Neural progenitor cell (in vitro differentiated cells): ENCODE measurements at regions not wholly inside any gene's neighbourhood (a gene's known extent, or its start where the extent isn't known, plus 50 kb on each side); places are given as distances from the start of the nearest gene placed in this dataset.

Experiments used
- DNase-seq: peaks from one replicate; pipeline ENCODE4 v3.0.0-alpha.2; 2016; ENCODE audit warnings: low spot score
- H2AFZ ChIP-seq: fragments of 200-600 bp; sonication (generic); replicated peaks from 2 replicates; pipeline ENCODE4 v1.6.1; 2016; ENCODE audit warnings: antibody characterized with exemption
- H3F3A ChIP-seq: fragments of 200-600 bp; sonication (generic); 2 replicates; pipeline ENCODE4 v1.6.1; 2016; ENCODE audit warnings: antibody characterized with exemption, low read depth
- H3K27ac ChIP-seq: fragments of 200-600 bp; sonication (generic); 2 replicates; pipeline ENCODE4 v1.5.1; 2016; ENCODE audit warnings: mild to moderate bottlenecking
- H3K27me3 ChIP-seq: fragments of 200-600 bp; sonication (generic); 2 replicates; pipeline ENCODE4 v1.6.1; 2016; ENCODE audit warnings: mild to moderate bottlenecking, moderate library complexity
- H3K36me3 ChIP-seq: fragments of 200-600 bp; sonication (generic); 2 replicates; pipeline ENCODE4 v1.5.1; 2016
- H3K4me1 ChIP-seq: fragments of 200-600 bp; sonication (generic); 2 replicates; pipeline ENCODE4 v1.6.1; 2016; ENCODE audit warnings: mixed run types
- H3K4me2 ChIP-seq: fragments of 200-600 bp; sonication (generic); 2 replicates; pipeline ENCODE4 v1.6.1; 2016
- H3K4me3 ChIP-seq: fragments of 200-600 bp; sonication (generic); 2 replicates; pipeline ENCODE4 v1.5.1; 2016
- H3K79me2 ChIP-seq: fragments of 200-600 bp; sonication (generic); 2 replicates; pipeline ENCODE4 v1.6.1; 2016; ENCODE audit warnings: low read depth
- H3K9ac ChIP-seq: fragments of 200-600 bp; sonication (generic); 2 replicates; pipeline ENCODE4 v1.6.1; 2016
- H3K9me3 ChIP-seq: fragments of 200-600 bp; sonication (generic); 2 replicates; pipeline ENCODE4 v1.5.1; 2016; ENCODE audit warnings: low read depth
- H4K20me1 ChIP-seq: fragments of 200-600 bp; sonication (generic); 2 replicates; pipeline ENCODE4 v1.6.1; 2016; ENCODE audit warnings: low read depth
- H3K27ac Mint-ChIP-seq: 3 replicates; pipeline ENCODE4 v1.8.0; 2021; ENCODE audit warnings: mixed read lengths
- H3K27me3 Mint-ChIP-seq: 2 replicates; pipeline ENCODE4 v1.8.0; 2022; ENCODE audit warnings: low read depth, mild to moderate bottlenecking, inconsistent platforms, moderate library complexity, mixed read lengths; ENCODE audit not compliant: insufficient read depth
- H3K36me3 Mint-ChIP-seq: 3 replicates; pipeline ENCODE4 v1.8.0; 2021; ENCODE audit warnings: mixed read lengths
- H3K4me1 Mint-ChIP-seq: 3 replicates; pipeline ENCODE4 v1.8.0; 2021; ENCODE audit warnings: mixed read lengths
- H3K4me3 Mint-ChIP-seq: 3 replicates; pipeline ENCODE4 v1.8.0; 2021; ENCODE audit warnings: mild to moderate bottlenecking, moderate library complexity, mixed read lengths
- H3K9me3 Mint-ChIP-seq: 3 replicates; pipeline ENCODE4 v1.8.0; 2020; ENCODE audit warnings: mixed read lengths
- EZH2 ChIP-seq: fragments of 200-600 bp; sonication (generic); IDR thresholded peaks from 2 replicates; pipeline ENCODE4 v1.6.1; 2017; ENCODE audit warnings: antibody characterized with exemption, mild to moderate bottlenecking, moderate library complexity
- EZH2phosphoT487 ChIP-seq: fragments of 200-600 bp; sonication (generic); IDR thresholded peaks from 2 replicates; pipeline ENCODE4 v1.6.1; 2017; ENCODE audit warnings: antibody characterized with exemption
- TF ChIP-seq, protein P1 (sequence below): fragments of 200-600 bp; sonication (generic); IDR thresholded peaks from 2 replicates; pipeline ENCODE4 v1.5.1; 2017; ENCODE audit warnings: antibody characterized with exemption, mild to moderate bottlenecking

DNA sequence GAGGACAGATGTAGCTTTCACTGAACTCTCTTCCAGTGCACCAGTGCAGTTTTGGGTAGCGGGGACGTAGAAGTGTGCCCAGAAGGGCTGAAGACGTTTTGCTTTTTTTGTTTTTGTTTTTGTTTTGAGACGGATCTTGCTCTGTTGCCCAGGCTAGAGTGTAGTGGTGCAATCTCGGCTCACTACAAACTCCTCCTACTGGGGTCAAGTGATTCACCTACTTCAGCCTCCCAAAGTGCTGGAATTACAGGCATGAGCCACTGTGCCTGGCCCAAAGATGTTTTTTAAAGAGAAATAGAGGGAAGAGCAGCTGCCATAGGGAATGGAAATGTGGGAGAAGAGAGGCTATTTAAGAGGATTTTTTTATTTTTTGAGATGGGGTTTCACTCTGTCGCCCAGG, 74.4 kb upstream of the ACSL1 start:
- Histone ChIP-seq H3K27me3 (no peaks in the 10 kb centered on the region), H3K27ac (no peak overlapping the region), H3K9ac (no peak overlapping the region), H4K20me1 (no peaks in the 10 kb centered on the region), H3K4me2 (no peak overlapping the region), H3K79me2 (no peaks in the 10 kb centered on the region), H3K4me3 (no peak overlapping the region), H2AFZ (no peak overlapping the region), H3F3A (no peaks in the 10 kb centered on the region), H3K4me1 (no peaks in the 10 kb centered on the region), H3K9me3 (no peaks in the 10 kb centered on the region), H3K36me3 (no peaks in the 10 kb centered on the region)
- TF ChIP-seq, protein P1, sequence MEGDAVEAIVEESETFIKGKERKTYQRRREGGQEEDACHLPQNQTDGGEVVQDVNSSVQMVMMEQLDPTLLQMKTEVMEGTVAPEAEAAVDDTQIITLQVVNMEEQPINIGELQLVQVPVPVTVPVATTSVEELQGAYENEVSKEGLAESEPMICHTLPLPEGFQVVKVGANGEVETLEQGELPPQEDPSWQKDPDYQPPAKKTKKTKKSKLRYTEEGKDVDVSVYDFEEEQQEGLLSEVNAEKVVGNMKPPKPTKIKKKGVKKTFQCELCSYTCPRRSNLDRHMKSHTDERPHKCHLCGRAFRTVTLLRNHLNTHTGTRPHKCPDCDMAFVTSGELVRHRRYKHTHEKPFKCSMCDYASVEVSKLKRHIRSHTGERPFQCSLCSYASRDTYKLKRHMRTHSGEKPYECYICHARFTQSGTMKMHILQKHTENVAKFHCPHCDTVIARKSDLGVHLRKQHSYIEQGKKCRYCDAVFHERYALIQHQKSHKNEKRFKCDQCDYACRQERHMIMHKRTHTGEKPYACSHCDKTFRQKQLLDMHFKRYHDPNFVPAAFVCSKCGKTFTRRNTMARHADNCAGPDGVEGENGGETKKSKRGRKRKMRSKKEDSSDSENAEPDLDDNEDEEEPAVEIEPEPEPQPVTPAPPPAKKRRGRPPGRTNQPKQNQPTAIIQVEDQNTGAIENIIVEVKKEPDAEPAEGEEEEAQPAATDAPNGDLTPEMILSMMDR = no peak
- TF ChIP-seq EZH2phosphoT487 = no peak
- TF ChIP-seq EZH2 = no peak
- no peak overlapping the region for H3K4me3 Mint-ChIP-seq
- peaks cover 5% of the 10 kb centered on the region for H3K4me1 Mint-ChIP-seq
- peaks cover 4% of the 10 kb centered on the region for H3K9me3 Mint-ChIP-seq
- peaks cover 4% of the 10 kb centered on the region for H3K27me3 Mint-ChIP-seq
- DNase-seq = no peak
- no peaks in the 10 kb centered on the region for H3K36me3 Mint-ChIP-seq
- H3K27ac Mint-ChIP-seq = peak overlapping the region; percentile 26

DNA sequence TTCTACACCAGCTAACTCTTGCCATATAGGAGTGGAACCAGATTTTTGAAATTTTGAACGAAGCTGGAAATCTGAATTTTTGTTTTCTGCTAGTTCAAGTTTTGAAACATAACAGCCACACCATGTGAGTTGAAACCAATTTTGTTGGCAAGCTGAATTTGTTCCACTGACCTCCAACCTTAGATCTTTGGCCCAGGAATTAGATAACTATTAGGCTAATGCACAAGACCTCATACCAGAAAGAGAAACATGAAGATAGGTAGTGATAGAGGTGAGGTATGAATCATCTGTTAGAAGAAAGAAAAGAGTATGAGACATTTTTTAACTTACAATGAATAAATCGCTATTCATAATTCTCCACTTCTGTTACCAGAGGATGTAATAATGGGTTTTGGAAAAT, 76.8 kb upstream of the ACSL1 start:
- no peaks in the 10 kb centered on the region for H3K79me2 ChIP-seq
- no peak overlapping the region for H3K27ac Mint-ChIP-seq
- H3F3A ChIP-seq = no peaks in the 10 kb centered on the region
- peaks cover 4% of the 10 kb centered on the region for H3K9me3 Mint-ChIP-seq
- H3K9ac ChIP-seq = no peak overlapping the region
- no peak for DNase-seq
- no peaks in the 10 kb centered on the region for H3K9me3 ChIP-seq
- H3K4me2 ChIP-seq = no peak overlapping the region
- H3K36me3 ChIP-seq = no peaks in the 10 kb centered on the region
- TF ChIP-seq, protein P1 = no peak
- TF ChIP-seq EZH2phosphoT487 (no peak), EZH2 (no peak)
- H4K20me1 ChIP-seq = no peaks in the 10 kb centered on the region
- H2AFZ ChIP-seq = no peak overlapping the region
- peaks cover 4% of the 10 kb centered on the region for H3K27me3 Mint-ChIP-seq
- H3K27me3 ChIP-seq = no peaks in the 10 kb centered on the region
- H3K27ac ChIP-seq = no peak overlapping the region
- H3K4me1 Mint-ChIP-seq = peaks cover 5% of the 10 kb centered on the region
- no peak overlapping the region for H3K4me3 Mint-ChIP-seq
- no peaks in the 10 kb centered on the region for H3K4me1 ChIP-seq
- no peak overlapping the region for H3K4me3 ChIP-seq
- H3K36me3 Mint-ChIP-seq = no peaks in the 10 kb centered on the region

DNA sequence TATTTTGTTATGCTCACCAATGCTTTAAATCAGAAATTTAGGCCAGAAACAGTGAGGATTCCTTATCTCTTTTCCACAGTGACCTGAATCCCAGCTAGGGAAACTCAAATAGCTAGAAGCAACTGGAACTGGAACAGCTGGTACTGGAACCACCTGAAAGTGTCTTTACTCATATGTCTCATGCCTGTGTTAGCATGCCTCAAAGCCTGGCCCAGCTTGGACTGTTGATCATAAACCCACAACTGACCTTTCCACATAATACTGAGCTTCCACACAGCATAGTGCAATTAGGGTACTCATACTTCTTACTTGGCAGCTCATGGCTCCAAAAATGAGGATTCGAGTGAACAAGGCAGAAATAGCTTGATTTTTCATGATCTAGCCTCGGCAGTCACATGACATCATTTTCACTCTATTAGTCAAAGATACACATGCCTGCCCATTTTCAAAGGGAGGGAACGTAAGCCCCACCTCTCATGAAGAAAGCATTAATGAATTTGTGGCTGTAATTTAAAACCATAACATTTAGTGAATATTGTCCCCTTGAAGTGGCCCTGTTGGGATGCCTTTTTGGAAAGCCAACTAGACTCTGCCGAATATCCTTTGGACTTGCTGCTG, 80.8 kb upstream of the ACSL1 start:
- Histone ChIP-seq H3K79me2 (no peaks in the 10 kb centered on the region), H2AFZ (no peak overlapping the region), H3K27ac (no peak overlapping the region), H3K27me3 (no peaks in the 10 kb centered on the region), H3K9me3 (no peaks in the 10 kb centered on the region), H3K4me2 (no peak overlapping the region), H3K9ac (no peak overlapping the region), H3K4me1 (no peaks in the 10 kb centered on the region), H3K36me3 (no peaks in the 10 kb centered on the region), H3K4me3 (no peak overlapping the region), H4K20me1 (no peaks in the 10 kb centered on the region), H3F3A (no peaks in the 10 kb centered on the region)
- no peak for DNase-seq
- Mint-ChIP-seq H3K27me3 (peaks cover 3% of the 10 kb centered on the region), H3K9me3 (peaks cover 13% of the 10 kb centered on the region), H3K4me1 (peaks cover 5% of the 10 kb centered on the region), H3K4me3 (no peak overlapping the region), H3K36me3 (no peaks in the 10 kb centered on the region), H3K27ac (no peak overlapping the region)
- TF ChIP-seq, protein P1 = no peak
- TF ChIP-seq EZH2phosphoT487 (no peak), EZH2 (no peak)
